Nephron progenitor cell (in vitro differentiated cells): ENCODE measurements at regions not wholly inside any gene's neighbourhood (a gene's known extent, or its start where the extent isn't known, plus 50 kb on each side); places are given as distances from the start of the nearest gene placed in this dataset.

Experiments used
- DNase-seq: peaks from one replicate; pipeline ENCODE4 v3.0.0; 2021
- H3K27ac Mint-ChIP-seq: 2 replicates; pipeline ENCODE4 v1.8.0; 2021; ENCODE audit warnings: mild to moderate bottlenecking, moderate library complexity, mixed read lengths
- H3K27me3 Mint-ChIP-seq: 2 replicates; pipeline ENCODE4 v1.8.0; 2021; ENCODE audit warnings: mild to moderate bottlenecking, low read depth, mixed read lengths; ENCODE audit not compliant: poor library complexity
- H3K36me3 Mint-ChIP-seq: 2 replicates; pipeline ENCODE4 v1.8.0; 2021; ENCODE audit warnings: low read depth, mixed read lengths
- H3K4me1 Mint-ChIP-seq: 2 replicates; pipeline ENCODE4 v1.8.0; 2021; ENCODE audit warnings: mixed read lengths
- H3K4me3 Mint-ChIP-seq: 2 replicates; pipeline ENCODE4 v1.8.0; 2021; ENCODE audit warnings: mild to moderate bottlenecking, moderate library complexity, mixed read lengths
- H3K9me3 Mint-ChIP-seq: 2 replicates; pipeline ENCODE4 v1.8.0; 2021; ENCODE audit warnings: mild to moderate bottlenecking, moderate library complexity, mixed read lengths
- CTCF ChIP-seq: fragments of 200-600 bp; sonication (generic); IDR thresholded peaks from 2 replicates; pipeline ENCODE4 v1.5.0; 2021; ENCODE audit warnings: antibody characterized with exemption

- Mint-ChIP-seq H3K4me3 (no peak overlapping the region), H3K27ac (no peak overlapping the region), H3K36me3 (no peaks in the 10 kb centered on the region), H3K27me3 (peaks cover 3% of the 10 kb centered on the region), H3K4me1 (no peaks in the 10 kb centered on the region), H3K9me3 (no peaks in the 10 kb centered on the region)
- no peak for TF ChIP-seq CTCF
- DNase-seq, result no peak
These were observed 111.2 kb upstream of the SLC35B3 start for GRCh38 chr6:8546496-8546895.

DNA sequence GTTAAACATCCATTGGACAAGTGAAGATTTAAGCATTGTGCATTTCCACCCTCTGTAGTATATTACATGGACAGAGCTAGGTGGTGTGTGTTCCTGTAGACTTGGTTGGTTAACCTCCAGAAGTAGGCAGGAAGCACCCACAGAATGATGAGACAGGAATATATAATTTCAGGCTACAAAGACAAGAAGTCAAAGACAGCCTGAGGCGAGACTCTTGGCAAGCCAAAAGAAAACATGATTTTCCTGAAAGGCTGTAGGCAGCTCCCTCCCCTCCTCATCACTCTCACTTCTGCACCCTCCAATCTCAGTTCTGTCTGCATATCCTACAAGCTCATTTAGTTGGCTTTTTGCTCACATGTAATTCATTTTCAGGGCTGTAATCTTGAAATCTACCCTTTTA lies 110.0 kb upstream of the SLC35B3 start:
- Mint-ChIP-seq H3K4me1 (no peaks in the 10 kb centered on the region), H3K27ac (no peak overlapping the region)

DNA sequence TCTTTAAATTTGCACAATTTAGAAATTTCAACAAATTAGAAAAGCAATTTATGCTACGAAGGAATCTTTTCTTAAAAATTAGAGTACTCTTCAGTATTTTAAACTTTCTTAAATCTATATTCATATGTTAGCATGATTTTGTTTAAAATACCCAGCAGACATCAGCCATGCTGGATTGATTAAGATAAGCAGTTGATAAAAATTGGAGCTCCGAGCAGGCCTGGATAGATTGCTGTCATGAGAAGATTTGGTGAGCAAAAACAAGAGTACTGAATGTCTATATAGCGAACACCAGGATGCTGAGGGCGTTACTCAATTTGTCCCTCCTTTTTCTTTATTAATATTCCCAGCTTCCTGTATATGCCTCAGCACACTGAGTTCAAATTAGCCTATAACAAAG lies 108.4 kb upstream of the SLC35B3 start:
- no peak overlapping the region for H3K27ac Mint-ChIP-seq

More for the DNA sequence above, 110.0 kb upstream of the SLC35B3 start:
- Mint-ChIP-seq H3K9me3 (peaks cover 10% of the 10 kb centered on the region), H3K27me3 (peaks cover 3% of the 10 kb centered on the region), H3K4me3 (no peak overlapping the region), H3K36me3 (peaks cover under 1% of the 10 kb centered on the region)
- DNase-seq, result no peak
- TF ChIP-seq CTCF, result no peak

DNA sequence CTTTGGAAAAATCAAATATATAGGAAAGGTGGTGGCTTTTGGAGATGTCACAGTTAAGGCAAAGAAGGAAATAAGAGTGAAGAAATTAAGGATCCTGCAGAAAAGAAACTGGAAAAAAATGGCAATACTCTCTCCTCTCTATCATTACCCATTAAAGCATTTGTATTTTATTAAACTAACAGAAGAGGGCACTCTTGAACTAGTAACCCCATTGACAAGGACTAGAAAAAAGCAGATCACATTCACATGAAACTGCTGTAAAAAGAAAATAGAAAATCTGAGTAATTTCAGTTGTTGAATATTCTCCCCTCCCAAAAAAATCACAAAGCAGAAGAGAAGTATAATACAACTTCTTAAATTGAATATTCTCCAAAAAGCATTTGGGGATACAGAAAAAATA lies 104.1 kb upstream of the SLC35B3 start:
- H3K36me3 Mint-ChIP-seq, result peaks cover 9% of the 10 kb centered on the region
- peaks cover 25% of the 10 kb centered on the region for H3K9me3 Mint-ChIP-seq
- DNase-seq, result no peak
- no peak overlapping the region for H3K4me3 Mint-ChIP-seq
- TF ChIP-seq CTCF, result peak; percentile 8
- H3K27ac Mint-ChIP-seq, result no peak overlapping the region
- no peaks in the 10 kb centered on the region for H3K4me1 Mint-ChIP-seq
- no peaks in the 10 kb centered on the region for H3K27me3 Mint-ChIP-seq

More for the DNA sequence above, 108.4 kb upstream of the SLC35B3 start:
- no peak for TF ChIP-seq CTCF
- Mint-ChIP-seq H3K4me3 (no peak overlapping the region), H3K9me3 (peaks cover 25% of the 10 kb centered on the region), H3K36me3 (peaks cover 9% of the 10 kb centered on the region), H3K27me3 (peaks cover 3% of the 10 kb centered on the region), H3K4me1 (no peaks in the 10 kb centered on the region)
- DNase-seq, result no peak

GRCh38 chr6:8536122-8536521 lies 100.8 kb upstream of the SLC35B3 start:
- peaks cover under 1% of the 10 kb centered on the region for H3K4me1 Mint-ChIP-seq
- H3K36me3 Mint-ChIP-seq, result peaks cover 9% of the 10 kb centered on the region
- H3K27ac Mint-ChIP-seq, result no peak overlapping the region
- DNase-seq, result no peak
- no peaks in the 10 kb centered on the region for H3K27me3 Mint-ChIP-seq
- H3K4me3 Mint-ChIP-seq, result no peak overlapping the region
- no peak for TF ChIP-seq CTCF
- H3K9me3 Mint-ChIP-seq, result peaks cover 23% of the 10 kb centered on the region

GRCh38 chr6:8535519-8535918 lies 100.2 kb upstream of the SLC35B3 start:
- Mint-ChIP-seq H3K27ac (no peak overlapping the region), H3K4me3 (no peak overlapping the region), H3K36me3 (peaks cover 9% of the 10 kb centered on the region), H3K27me3 (no peaks in the 10 kb centered on the region), H3K4me1 (peaks cover 7% of the 10 kb centered on the region), H3K9me3 (peaks cover 17% of the 10 kb centered on the region)
- DNase-seq, result no peak
- no peak for TF ChIP-seq CTCF
